Transverse colon (tissue), 4 donors: ENCODE measurements at regions not wholly inside any gene's neighbourhood (a gene's known extent, or its start where the extent isn't known, plus 50 kb on each side); places are given as distances from the start of the nearest gene placed in this dataset.

Source experiments
- DNase-seq: peaks from one replicate; pipeline ENCODE4 v3.0.0-alpha.2; 2019
- H3K27ac ChIP-seq, 4 donors: fragments of 200-600 bp; sonication (generic); 2 replicates each; pipeline ENCODE4 v1.5.1; 2016 to 2018; ENCODE audit warnings: inconsistent platforms in 4 of 4
- H3K27me3 ChIP-seq: fragments of 200-600 bp; sonication (generic); 2 replicates; pipeline ENCODE4 v1.5.1; 2017; ENCODE audit warnings: inconsistent platforms
- H3K36me3 ChIP-seq, 4 donors: fragments of 200-600 bp; sonication (generic); 2 replicates each; pipeline ENCODE4 v1.5.1; 2017 to 2019; ENCODE audit warnings: inconsistent platforms in 4 of 4
- H3K4me1 ChIP-seq, 4 donors: fragments of 200-600 bp; sonication (generic); 2 replicates each; pipeline ENCODE4 v1.5.1; 2017 to 2020; ENCODE audit warnings: inconsistent platforms in 4 of 4
- H3K4me3 ChIP-seq, 4 donors: fragments of 200-600 bp; sonication (generic); 1 replicate in 1 of 4; 2 replicates in 3 of 4; pipeline versions ENCODE4 v1.5.1 to v1.6.1; 2017 to 2019; ENCODE audit warnings: inconsistent platforms in 4 of 4
- H3K9me3 ChIP-seq, 2 donors: fragments of 200-600 bp; sonication (generic); 2 replicates each; pipeline ENCODE4 v1.5.1; 2017 to 2019; ENCODE audit warnings: inconsistent platforms in 2 of 2
- CTCF ChIP-seq, 5 experiments: fragments of 200-600 bp in 3 of 5; fragments of 450-650 bp in 2 of 5; sonication (generic) in 3 of 5; IDR thresholded peaks; 1 replicate in 2 of 5; 2 replicates in 3 of 5; pipeline ENCODE4 v1.5.1; 2016 to 2017; ENCODE audit warnings: antibody characterized with exemption in 5 of 5, inconsistent platforms in 3 of 5, mild to moderate bottlenecking in 2 of 5, moderate library complexity in 1 of 5
- EP300 ChIP-seq: sonication (generic); formaldehyde crosslinking; IDR thresholded peaks from one replicate; pipeline ENCODE4 v1.6.1; 2017; ENCODE audit warnings: antibody characterized with exemption, low read depth
- POLR2A ChIP-seq: fragments of 450-650 bp; IDR thresholded peaks from one replicate; pipeline ENCODE4 v1.6.1; 2016; ENCODE audit warnings: antibody characterized with exemption, mild to moderate bottlenecking, moderate library complexity
- POLR2AphosphoS5 ChIP-seq, 3 donors: sonication (generic); formaldehyde crosslinking; IDR thresholded peaks; one replicate each; pipeline ENCODE4 v1.6.1; 2016; ENCODE audit warnings: antibody characterized with exemption in 3 of 3
- WGBS, 2 donors: methylation state at CpG; one replicate each; pipeline ENCODE4 v1.1.5; 2018; ENCODE audit warnings: low coverage in 1 of 2; 5-methylcytosine and 5-hydroxymethylcytosine counted together
- in situ Hi-C, 4 donors: fragments of 200-750 bp; cut with MboI; loops; one replicate each; pipeline versions ENCODE4 v1.15.0 to v1.15.1; 2017; ENCODE audit warnings: low sequenced_read_pairs in 3 of 4, low pct_ligation_motif_present in 1 of 4, low pct_unique_long_range_greater_than_20kb in 1 of 4
- intact Hi-C: fragments of 100-400 bp; cut with DNase I; formaldehyde crosslinking; loops from one replicate; pipeline ENCODE4 v1.15.1; 2023; ENCODE audit warnings: low total_unique reads

DNA sequence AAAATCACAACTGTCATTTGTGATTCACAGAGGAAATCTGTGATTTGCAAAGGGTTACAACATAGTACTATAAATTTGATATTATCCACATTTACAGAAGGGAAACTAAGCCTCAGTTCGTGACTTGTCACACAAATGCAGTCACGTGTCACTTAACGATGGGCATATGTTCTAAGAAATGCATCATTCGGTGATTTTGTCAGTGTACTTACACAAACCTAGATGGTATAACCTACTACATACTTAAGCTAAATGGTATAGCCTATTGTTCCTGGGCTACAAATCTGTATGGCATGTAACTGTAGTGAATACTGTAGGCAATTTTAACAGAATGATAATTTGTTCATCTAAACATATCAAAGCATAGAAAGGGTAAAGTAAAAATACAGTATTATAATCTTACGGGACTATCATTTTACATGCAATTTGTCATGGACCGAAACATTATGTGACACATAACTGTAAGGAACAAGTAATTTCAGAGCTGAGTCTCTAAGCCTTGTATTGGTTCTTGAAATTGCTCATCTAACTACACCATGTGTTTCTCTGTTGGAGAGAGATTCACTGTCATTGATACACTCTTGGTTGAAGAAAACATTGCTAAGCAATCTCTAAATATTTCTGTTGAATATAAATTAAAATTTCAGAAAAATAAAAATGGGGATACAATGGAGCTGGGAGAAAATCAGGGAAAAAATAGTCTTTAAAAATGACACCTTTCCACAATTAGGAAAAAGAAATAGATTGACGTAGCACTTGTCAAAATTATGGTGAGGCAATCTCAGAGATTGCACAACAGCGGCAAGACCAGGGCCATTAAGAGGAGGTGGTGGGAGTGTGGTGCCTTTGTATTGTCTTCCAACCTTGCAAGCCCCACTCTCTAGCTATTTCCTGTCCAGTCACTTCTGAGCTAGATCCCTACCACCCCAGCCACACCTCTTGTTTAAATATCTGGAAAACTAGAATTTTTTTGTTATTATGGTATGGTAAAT lies 645.8 kb upstream of the TBL1XR1 start:
- Histone ChIP-seq H3K36me3 (no peaks in the 10 kb centered on the region), H3K27me3 (no peaks in the 10 kb centered on the region), H3K27ac (no peak overlapping the region), H3K4me3 (no peak overlapping the region), H3K4me1 (no peaks in the 10 kb centered on the region), H3K9me3 (no peaks in the 10 kb centered on the region)
- no peak for DNase-seq
- 77 to 81% methylated on average over 8 of the region's 8 CpGs for WGBS, 2 donors
- TF ChIP-seq EP300 (no peak), POLR2AphosphoS5 (IDR thresholded peaks at IDR 0.05) (no peak), POLR2A (no peak), CTCF (IDR thresholded peaks at IDR 0.05) (no peak)
- in situ Hi-C loops (no loop called here), intact Hi-C loops (no loop called here)

DNA sequence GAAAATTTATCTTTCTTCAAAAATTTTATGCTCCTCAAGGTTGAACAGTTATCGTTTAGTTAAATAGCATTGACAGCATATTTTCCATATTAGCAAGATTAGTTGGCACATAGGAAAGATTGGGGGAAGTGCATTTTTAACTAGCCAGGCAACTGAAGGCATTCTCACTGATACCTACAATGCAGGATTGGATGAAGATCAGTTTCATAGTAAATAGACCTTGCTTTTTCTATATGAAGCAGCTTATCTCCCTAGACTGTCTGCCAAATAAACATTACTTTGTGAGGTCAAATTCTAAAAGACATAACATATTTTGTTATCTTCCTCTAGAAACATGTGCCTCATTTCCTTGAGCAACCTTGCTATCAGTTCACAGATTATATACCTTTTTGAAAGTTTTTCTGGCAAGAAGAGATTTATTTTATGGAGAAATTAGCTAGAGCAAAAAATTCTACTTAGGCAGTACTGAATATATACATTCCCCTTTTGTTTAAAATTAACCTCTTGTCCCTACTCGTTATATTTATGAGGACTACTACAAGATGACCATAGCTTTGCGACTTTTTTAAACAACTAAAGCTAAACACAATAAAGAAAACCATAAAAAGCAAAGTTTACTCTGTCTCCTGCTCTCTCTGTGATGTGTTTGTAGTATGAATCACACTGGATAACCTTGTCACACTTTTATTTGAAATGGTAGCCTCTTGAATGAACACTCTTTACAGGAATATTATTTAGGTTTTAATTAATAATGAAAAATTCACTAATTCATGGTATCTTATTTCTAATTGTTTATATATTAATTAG lies 654.9 kb upstream of the TBL1XR1 start:
- 26 to 28% methylated on average over 3 of the region's 3 CpGs for WGBS, 2 donors
- Histone ChIP-seq H3K27ac (peak overlapping the region in 2 of 4 donors; percentile 12 to 23), H3K4me1 (peaks cover 0 to 11% (median 8%) of the 10 kb centered on the region in 4 donors), H3K36me3 (no peaks in the 10 kb centered on the region), H3K4me3 (no peak overlapping the region), H3K9me3 (no peaks in the 10 kb centered on the region), H3K27me3 (no peaks in the 10 kb centered on the region)
- DNase-seq: no peak
- in situ Hi-C loops: no loop called here
- intact Hi-C loops: no loop called here
- TF ChIP-seq POLR2A (no peak), EP300 (no peak), CTCF (IDR thresholded peaks at IDR 0.05) (no peak), POLR2AphosphoS5 (IDR thresholded peaks at IDR 0.05) (no peak)

- Histone ChIP-seq H3K9me3 (no peaks in the 10 kb centered on the region), H3K36me3 (no peaks in the 10 kb centered on the region), H3K27me3 (no peaks in the 10 kb centered on the region), H3K27ac (no peak overlapping the region), H3K4me1 (peaks cover 0 to 11% (median 8%) of the 10 kb centered on the region in 4 donors), H3K4me3 (no peak overlapping the region)
- WGBS, 2 donors: 58 to 66% methylated on average over 2 of the region's 2 CpGs
- DNase-seq: no peak
- intact Hi-C loops (no loop called here), in situ Hi-C loops (no loop called here)
- TF ChIP-seq EP300: no peak
- TF ChIP-seq POLR2AphosphoS5 (IDR thresholded peaks at IDR 0.05): no peak
- no peak for TF ChIP-seq POLR2A
These were observed 657.7 kb upstream of the TBL1XR1 start for GRCh38 chr3:177855021-177855420.

DNA sequence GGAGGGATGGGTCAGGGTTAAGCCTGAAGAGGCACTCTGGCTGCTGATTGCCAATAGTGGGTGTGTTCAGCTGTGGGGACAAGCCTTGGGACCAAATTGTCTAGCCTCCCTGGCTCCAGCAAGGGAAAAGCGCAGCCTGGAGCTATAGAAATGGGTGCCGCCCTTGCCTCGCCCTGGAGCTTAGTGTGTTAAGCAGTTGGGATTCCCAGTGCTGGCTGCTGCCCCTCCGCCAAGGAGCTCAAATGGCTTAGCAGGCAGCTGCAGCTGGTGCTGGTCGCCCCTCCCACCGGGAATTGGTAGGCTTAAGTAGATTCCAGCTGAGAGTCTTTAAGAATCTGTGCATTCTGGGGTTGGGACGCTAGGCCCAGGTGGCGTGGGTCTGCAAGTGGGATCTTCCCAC lies 662.9 kb upstream of the TBL1XR1 start:
- Histone ChIP-seq H3K27me3 (no peaks in the 10 kb centered on the region), H3K36me3 (no peaks in the 10 kb centered on the region), H3K4me1 (no peaks in the 10 kb centered on the region), H3K27ac (no peak overlapping the region), H3K4me3 (no peak overlapping the region), H3K9me3 (peaks cover 11 to 12% of the 10 kb centered on the region in 2 donors)
- intact Hi-C loops: no loop called here
- DNase-seq: no peak
- TF ChIP-seq EP300 (no peak), POLR2AphosphoS5 (IDR thresholded peaks at IDR 0.05) (no peak), POLR2A (no peak), CTCF (IDR thresholded peaks at IDR 0.05) (no peak)
- in situ Hi-C loops: no loop called here
- WGBS, 2 donors: 92% methylated on average over 7 of the region's 8 CpGs; no CpG with 5 or more reads in 1 of the 2 donors
